HG03097 (cell line): ENCODE measurements at regions not wholly inside any gene's neighbourhood (a gene's known extent, or its start where the extent isn't known, plus 50 kb on each side); places are given as distances from the start of the nearest gene placed in this dataset.

Experiments
- ATAC-seq: cut with Tn5 transposase; IDR thresholded peaks from one replicate; pipeline ENCODE4 v1.9.1; 2021; ENCODE audit not compliant: unreplicated experiment, low FRiP score

DNA sequence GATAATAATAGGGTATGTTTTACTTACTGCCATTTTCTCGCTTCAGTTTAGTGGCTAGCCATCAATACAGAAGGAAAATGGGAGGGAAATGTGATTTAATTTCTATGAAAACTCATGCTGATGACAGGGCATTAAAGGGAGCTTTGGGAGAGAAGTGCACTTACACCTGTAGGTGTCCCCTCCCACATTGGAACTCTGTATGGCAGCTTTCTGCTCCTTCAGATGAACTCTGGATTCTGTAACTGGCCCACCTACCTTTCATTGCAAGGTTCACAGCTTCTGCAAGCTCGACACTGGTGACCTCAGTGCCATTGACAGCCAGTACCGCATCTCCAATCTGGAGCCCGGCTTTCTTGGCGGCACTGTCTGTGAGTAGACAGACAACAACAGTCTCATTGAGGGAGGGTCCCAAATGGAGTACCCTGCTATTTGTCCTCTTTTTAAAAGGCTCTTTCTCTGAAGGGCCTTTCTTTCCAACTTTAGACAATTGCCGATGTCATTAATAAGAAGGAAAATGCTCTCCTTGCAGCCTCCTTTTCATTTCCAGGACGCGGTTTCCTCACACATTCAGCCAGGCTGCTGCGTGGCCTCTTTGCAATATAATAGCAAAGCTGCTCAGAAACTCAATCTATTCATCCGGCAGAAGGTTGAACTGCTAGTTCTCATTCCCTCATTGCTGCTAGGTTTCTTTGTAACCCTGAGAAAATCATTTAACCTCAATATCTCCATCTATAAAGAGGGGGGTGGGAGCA is 63.6 kb downstream of the NUDT12 start:
- no peak for ATAC-seq

DNA sequence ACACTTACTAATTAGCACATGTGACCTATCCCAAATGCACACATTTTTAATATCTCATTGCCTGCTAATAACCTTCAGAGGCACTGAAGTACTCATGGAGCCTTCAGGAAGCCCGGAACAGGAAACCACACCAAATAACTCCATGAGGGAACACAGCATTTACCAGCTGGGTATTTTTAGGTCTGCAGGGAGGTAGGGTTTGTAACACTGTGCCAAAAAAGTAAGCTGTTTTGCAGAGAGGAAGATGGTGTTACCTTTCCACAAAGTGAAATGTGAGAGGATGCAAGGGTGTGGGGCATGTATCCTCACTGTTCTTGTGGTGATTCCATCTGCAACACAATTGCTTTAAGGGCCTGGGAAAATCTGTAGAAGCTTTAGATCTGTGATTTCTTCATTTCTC is 64.4 kb downstream of the NUDT12 start:
- ATAC-seq: no peak

DNA sequence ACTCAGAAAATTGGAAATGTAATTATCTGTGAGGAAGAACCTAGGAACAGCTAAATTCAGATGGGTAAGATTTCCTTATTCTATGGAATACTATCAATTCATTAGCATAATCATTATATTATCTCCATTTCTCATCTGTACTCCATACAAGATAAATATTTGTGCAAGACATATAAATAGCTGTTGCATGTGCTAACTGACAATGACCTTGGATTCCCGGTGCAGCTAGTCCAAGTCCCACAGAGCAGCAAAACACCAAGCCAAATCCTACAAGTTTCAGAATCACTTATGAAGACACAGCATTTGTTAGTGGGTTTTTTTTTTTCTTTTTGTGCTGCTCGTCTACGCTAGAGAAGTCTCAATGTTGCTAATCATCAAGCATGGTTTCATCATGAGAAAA is 64.8 kb downstream of the NUDT12 start:
- no peak for ATAC-seq

DNA sequence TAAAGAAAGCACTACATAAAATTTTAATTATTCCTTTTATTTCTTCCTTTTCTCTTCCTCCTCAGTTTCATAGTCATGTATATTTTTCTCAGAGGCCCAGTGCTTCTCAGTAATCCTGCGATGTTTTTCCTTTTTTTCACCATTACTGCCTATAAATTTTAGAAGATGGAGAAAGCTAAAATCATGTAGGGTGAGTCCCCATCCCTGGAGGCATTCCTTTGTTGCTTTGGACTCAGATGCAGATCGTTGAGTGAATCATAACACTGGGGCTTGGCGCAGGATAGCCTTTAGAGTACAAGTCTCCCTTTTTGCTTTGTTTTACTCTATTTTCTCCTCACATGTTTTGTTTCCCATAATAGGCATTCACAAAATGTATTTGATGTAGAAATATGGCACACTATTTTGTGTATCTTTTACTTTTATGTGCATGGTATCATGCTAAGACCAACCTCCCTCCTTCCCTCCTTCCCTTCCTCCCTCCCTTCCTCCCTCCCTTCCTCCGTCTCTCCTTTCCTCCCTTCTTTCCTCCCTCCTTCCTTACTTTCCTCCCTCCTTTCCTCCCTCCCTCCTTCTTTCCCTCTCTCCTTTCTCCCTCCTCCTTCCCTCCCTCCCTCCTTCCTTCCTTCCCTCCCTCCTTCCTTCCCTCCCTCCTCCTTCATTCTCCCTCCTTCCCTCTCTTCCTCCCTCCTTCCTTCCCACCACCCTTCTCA is 72.4 kb downstream of the NUDT12 start:
- no peak for ATAC-seq

DNA sequence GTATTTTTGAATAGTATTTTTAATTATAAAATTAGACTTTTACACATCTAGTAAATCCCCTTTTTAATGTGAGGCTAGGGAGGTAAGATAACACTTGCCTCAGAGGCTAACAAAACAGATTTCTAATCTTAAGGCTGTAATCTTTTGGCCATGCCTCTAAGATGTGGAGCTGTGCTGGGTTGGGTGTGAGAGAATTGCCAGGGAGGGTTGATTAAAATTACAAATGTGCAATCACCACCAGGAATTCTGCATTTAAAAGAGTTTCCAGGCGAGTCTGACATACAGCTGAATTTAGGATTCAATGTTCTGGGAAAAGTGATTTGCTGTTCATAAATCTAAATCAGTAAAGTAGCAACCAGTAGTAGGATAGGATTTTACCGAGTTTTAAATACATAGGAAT is 73.3 kb downstream of the NUDT12 start:
- no peak for ATAC-seq

DNA sequence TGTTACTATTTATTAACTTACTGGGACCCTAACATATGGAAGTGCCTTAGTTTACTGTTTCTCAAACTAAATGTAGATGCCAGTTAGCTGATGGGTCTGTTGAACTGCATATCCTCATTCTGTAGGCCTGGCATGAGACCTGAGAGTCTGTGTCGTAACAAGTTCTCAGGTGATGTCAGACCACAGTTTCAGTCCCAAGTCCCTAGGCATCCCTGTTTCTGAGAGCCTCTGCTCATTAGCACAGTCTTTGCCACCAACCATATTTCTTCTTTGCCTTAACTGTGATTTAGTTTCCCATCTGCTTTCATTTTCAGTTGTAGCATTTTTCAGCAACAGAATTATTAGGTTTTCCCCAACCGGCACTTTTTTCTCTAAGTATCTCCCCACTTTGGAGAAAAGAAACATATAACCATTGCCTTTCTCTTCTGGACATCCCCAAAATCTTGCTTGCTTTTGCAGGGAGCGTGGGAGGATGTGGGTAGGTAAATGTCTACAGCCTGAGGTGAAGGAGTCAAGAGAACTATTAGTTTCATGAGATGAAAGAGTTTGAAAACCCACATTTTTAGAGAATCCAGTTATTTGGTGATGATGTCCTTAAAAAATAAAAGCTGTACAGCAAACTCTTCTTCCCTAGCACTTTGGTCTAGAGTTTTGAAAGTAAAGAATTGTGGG is 74.6 kb downstream of the NUDT12 start:
- ATAC-seq: peak; percentile 61

DNA sequence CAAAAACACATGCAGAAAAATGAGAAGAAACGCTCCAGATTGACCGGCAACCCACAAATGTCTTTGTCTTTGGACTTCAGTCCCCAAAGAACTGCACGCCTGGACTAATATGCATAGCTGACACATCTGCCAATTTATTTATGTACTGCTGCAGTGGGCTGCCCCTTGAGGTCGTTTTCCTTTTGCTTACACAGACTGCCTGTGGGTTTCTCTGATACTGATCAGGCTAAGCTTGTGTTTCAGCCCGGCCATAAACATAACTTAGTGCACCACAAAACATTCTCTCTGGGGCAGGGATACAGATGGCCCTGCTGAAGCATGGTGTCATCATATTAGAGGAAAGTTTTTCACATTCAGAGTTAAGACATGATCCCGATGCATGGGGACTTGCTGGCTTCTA is 75.4 kb downstream of the NUDT12 start:
- ATAC-seq: no peak

DNA sequence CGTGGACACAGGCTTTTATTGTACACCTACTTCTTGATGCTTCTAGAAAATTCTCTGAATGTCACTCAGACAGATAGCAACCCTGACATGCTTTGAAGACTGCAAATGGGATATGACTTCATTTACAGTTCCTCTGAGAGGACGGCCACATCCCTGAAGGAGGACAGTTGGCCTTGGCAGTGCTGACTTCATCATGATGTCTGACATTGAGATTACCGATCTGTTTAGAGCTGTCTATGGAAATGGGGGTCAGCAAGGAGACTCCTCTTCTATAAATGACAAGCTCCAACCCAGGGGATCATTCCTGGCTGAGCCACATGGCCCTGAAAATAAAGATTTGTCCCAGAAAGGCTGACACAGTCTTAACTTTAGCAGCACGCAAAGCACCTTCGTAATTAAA is 75.8 kb downstream of the NUDT12 start:
- no peak for ATAC-seq

DNA sequence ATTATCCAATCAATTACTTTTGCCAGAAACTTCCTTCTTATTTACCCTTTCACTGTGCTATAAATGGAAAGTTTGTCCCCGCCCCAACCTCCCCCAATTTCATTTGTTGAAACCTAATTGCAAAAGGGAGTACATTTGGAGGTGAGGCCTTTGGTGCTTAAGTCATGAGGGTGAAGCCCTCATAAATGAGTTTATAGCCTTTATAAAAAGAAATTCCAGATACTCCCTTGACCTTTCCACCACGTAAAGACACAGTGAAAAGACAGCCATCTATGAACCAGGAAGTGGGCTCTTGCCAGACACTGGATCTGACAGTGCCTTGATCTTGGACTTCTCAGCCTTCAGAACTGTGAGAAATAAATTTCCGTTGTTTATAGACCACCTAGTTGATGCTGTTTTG is 82.3 kb downstream of the NUDT12 start:
- no peak for ATAC-seq

DNA sequence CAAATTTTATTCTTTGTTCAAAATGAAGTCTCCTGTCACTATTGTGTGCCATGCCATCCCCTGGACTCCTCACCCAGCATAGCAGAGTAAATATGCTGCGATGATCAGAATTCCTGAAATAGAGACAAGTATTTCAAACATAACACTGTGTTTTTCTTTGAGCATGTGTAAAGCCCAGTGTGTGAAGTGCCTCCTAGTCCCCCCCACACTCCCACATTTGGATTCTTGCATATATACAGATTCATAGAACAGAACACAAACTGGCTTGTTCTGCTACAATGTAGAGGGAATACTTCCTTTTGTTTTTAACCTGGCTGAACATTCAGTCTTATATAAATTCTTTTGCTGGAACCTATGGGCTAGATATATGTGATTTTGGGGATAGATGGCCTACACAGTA is 84.9 kb downstream of the NUDT12 start:
- ATAC-seq: no peak

DNA sequence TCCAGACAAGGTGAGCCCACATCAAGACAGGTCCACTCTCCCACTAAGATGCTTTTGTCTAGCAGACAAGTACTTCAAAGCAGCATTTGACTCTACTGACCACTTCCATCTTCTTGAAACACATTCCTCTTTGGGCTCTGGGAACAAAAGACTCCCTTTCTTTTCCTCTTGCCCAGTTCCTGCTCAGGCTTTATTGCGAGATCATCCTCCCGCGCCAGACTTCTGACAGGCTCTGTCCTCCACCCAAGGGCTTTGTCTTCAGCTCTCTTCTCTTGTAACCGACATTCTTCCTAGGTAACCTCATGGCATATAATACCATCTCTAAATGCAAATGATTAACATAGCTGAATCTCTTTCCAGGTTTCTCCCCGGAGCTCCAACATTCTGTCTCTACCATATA is 85.8 kb downstream of the NUDT12 start:
- ATAC-seq: no peak

DNA sequence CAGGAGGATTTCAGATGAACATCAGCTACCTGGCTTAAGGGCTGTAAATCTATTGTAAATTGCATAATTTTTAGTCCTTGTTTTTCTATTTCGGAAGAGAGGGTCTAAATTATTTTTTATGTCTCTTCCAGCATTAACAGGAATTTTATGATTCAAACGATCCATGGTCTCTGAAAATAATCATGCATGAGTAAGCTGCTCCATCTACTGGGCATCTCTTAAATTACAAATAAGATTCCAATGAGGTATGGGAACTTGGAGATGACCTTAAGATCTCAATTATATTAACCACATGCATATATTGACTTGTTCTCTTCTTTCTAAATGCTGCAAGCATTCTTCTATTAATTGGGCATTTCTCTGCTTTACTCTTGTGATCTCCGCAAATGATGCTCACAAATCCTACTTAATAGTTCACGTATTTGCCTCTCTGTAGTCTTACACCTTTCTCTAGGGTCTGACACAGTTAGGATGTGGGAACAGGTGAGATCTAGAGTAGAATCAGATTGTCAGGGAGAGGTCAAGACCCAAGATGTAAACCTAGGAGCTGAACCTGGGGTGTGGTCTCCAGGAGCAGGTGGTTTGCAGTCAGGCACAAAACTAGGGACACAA is 86.9 kb downstream of the NUDT12 start:
- no peak for ATAC-seq

DNA sequence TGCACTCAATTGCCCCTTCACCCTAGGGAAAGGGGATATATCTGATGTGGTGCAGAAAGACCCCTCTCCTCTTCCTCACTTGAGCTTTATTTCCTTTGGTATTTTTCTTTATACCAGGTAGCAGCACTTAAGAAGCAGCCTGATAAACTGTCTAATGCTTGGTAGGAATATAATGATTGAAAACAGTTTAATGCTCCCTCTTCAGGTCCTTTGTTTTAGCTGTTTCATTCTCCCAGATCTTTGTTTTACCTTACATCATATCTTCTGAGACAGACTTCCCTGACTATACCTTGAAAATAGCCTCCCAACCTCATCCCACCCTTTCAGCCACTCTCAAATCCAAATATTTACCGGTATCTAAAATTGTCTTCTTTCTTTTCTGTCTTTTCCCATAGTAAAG is 87.9 kb downstream of the NUDT12 start:
- no peak for ATAC-seq

DNA sequence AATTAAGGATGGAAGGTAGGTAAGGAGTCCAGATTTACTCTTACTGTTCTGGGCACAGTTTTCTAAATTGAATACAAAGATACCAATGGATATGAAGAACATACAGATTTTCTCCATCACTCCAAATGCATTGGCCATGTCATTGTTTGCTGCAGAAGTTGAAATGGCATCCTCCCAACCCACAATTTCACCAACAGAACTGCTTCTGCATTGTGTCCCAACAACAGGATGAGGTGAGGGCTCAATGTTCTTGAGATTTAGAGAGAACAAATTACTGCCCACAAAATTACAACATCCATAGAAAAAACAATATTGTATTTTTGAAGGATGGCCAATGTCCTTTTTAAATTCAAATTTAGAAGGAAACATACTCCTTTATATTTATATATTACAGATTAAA is 88.9 kb downstream of the NUDT12 start:
- no peak for ATAC-seq

DNA sequence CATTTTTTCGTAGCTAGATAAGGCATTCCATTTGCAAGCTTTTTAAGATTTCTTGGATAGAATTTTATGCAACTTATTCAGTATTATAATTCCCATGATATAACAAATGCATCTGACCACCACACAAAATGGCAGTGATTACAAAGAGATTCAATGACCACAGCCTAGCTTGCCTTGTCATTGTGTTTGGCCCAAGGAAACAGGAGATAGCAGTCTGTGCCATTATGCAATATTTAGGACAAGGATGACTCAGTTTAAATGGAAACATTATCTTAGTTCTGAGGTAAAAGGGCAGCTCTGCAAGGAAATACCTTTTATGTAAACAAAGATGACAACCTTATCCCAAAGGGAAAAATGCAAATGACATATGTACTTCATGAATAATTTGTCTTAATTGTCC is 89.8 kb downstream of the NUDT12 start:
- ATAC-seq: no peak

DNA sequence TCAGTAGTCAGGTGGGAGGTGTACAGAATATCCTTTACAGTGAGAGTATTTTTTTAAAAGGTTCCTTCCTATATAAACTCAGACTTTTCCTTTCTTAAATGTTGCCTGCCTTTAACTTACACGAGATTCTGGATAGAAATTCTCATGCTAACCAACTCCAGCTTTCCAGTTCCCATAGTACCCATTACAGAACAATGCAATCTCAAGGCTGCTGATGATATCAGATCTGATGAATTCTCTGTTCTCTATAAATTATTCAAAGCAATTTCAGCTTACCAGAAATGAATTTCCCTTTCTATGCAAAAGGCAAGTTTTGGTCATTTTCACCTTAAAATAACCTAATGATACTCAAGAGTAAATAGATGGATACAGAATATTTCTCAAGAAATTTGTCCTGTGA is 90.3 kb downstream of the NUDT12 start:
- no peak for ATAC-seq

DNA sequence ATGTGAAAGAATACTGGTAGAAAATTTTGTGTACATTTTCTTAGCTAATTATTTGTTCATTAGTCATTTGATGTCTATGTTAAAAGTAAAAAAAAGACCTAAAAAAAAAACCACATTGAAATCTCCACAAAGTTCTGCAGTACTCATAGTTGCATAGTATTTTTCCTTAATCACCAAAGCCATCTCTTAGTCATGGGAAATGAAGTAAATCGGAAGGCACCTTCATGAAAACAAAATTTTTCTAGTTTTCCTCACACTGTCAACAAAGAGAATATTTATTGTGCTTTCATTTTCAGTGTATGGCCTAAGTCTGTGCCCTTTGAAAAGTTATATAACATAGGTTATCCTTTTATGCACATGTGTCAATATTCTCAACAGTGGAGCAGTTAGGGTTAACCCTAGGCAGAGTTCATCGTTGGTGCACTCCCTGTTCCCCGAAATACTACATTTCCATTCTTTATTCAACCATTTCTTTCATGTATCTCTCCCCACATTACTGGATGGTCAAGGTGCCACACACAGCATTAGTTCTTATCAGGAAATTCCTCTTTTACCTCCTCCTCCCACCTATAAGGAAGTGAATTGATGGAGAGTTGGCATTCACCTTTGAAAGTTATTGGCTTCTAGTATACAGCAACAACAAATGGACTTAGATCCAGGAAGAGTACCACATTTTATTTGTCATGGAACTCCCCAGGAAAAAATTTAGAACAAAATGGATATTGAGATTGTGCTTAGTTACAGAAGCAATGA is 93.1 kb downstream of the NUDT12 start:
- ATAC-seq: no peak

DNA sequence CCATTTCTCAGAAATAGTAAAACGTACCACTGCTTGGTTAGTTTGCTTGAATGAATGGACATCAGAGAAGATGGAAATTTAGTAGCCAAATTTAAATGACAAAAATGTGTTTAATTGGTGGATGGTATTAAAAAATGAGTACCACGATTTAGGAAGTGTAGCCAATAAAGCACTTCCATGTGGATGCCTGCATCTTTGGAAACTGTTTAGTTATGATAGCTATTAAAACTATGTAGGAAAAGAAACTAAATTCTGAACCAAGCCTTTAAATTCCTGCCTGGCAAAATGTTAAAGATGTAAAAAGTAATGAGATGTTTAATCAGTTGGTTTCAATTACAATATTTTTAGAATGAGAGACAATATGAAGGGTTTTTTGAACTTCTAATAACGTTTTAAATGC is 94.8 kb downstream of the NUDT12 start:
- ATAC-seq: no peak

DNA sequence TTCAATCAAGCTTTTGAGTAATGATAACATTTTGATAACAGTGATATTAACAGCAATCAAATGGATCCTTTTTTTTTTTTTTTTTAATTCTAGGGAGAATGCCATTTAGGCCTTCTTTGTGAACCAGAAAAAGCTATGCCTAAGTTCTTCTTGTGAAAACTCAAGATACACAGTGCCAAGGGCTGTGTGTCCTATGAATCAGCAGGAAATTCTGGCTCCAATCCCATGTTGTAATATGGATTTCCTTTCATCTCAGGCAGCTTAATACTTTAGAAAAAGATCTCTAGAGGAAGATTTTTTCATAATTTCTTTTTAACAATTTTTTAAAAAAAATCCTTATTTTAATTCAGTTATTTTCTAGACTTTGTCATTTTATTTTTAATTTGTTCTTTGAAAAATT is 96.1 kb downstream of the NUDT12 start:
- ATAC-seq: no peak

DNA sequence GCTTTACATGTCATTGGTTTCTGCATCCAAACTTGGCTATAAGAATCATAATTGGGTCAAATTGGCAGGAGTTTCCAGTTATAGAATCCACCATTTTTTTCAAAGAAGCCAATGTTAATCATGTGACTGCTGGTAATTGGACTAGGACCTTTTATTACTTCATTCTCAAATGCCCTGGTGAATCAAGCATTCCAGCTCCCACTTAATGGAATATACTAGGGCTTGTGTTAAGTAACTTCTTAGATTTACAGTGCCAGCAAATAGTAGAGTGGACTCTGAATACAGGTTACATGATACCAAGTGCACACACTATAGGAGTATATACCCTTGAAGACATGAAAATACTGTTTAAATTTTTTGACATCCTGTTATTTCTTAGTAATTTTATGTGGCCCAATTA is 96.7 kb downstream of the NUDT12 start:
- ATAC-seq: no peak
